Activated T-helper 1 cell treated with anti-CD3 and anti-CD28 coated beads, Interleukin-12 subunit alpha, Interleukin-12 subunit beta, Interleukin-2, Interleukin-4 antibody, amounts not matched to agents 30 ng/mL and 10 ng/mL and 1 ng/mL, durations not matched to agents 14 hours and 24 hours and 36 hours (primary cell): ENCODE measurements at regions not wholly inside any gene's neighbourhood (a gene's known extent, or its start where the extent isn't known, plus 50 kb on each side); places are given as distances from the start of the nearest gene placed in this dataset.
"Not testable (repeated sequence)": the region's sequence is repeated elsewhere in the genome, so short reads cannot be mapped to it uniquely, and the experiment has no call there.

ENCODE experiments used
- DNase-seq: peaks from one replicate; pipeline ENCODE4 v3.0.0; 2021; ENCODE audit warnings: low spot score
- H3K27ac Mint-ChIP-seq: one replicate; pipeline ENCODE4 v1.8.0; 2021; ENCODE audit warnings: mild to moderate bottlenecking, mixed read lengths
- H3K27me3 Mint-ChIP-seq: one replicate; pipeline ENCODE4 v1.8.0; 2022; ENCODE audit warnings: mild to moderate bottlenecking, moderate library complexity, mixed read lengths; ENCODE audit not compliant: insufficient read depth
- H3K36me3 Mint-ChIP-seq: one replicate; pipeline ENCODE4 v1.8.0; 2021; ENCODE audit warnings: low read depth, mixed read lengths
- H3K4me1 Mint-ChIP-seq: one replicate; pipeline ENCODE4 v1.8.0; 2021; ENCODE audit warnings: low read depth, mixed read lengths
- H3K4me3 Mint-ChIP-seq: one replicate; pipeline ENCODE4 v1.8.0; 2021; ENCODE audit warnings: mild to moderate bottlenecking, moderate library complexity, mixed read lengths
- H3K9me3 Mint-ChIP-seq: one replicate; pipeline ENCODE4 v1.8.0; 2021; ENCODE audit warnings: mixed read lengths
- intact Hi-C: fragments of 100-400 bp; cut with micrococcal nuclease; formaldehyde crosslinking; loops from one replicate; pipeline ENCODE4 v1.15.1; 2024

GRCh38 chr18:14460364-14460763 lies 83.0 kb downstream of the POTEC start:
- H3K4me1 Mint-ChIP-seq, H3K9me3 Mint-ChIP-seq, DNase-seq, H3K36me3 Mint-ChIP-seq, H3K4me3 Mint-ChIP-seq, H3K27ac Mint-ChIP-seq, intact Hi-C loops: not testable (repeated sequence)
- H3K27me3 Mint-ChIP-seq: peaks cover 10% of the 10 kb centered on the region

GRCh38 chr18:14459826-14460225 lies 83.6 kb downstream of the POTEC start:
- H3K4me1 Mint-ChIP-seq, H3K36me3 Mint-ChIP-seq, intact Hi-C loops, H3K9me3 Mint-ChIP-seq, H3K4me3 Mint-ChIP-seq, H3K27ac Mint-ChIP-seq, DNase-seq: not testable (repeated sequence)
- peaks cover 10% of the 10 kb centered on the region for H3K27me3 Mint-ChIP-seq

- H3K27ac Mint-ChIP-seq, H3K27me3 Mint-ChIP-seq, H3K9me3 Mint-ChIP-seq, H3K36me3 Mint-ChIP-seq, H3K4me1 Mint-ChIP-seq, intact Hi-C loops: not testable (repeated sequence)
- peak overlapping the region; percentile 57 for H3K4me3 Mint-ChIP-seq
- DNase-seq: peak; percentile 64
Measured at GRCh38 chr18:14458009-14458945, 85.1 kb downstream of the POTEC start.

GRCh38 chr18:14450637-14451009 lies 92.8 kb downstream of the POTEC start:
- H3K4me3 Mint-ChIP-seq: peak overlapping the region; percentile 37
- H3K9me3 Mint-ChIP-seq, H3K27me3 Mint-ChIP-seq, H3K27ac Mint-ChIP-seq, H3K36me3 Mint-ChIP-seq, H3K4me1 Mint-ChIP-seq, intact Hi-C loops: not testable (repeated sequence)
- DNase-seq: peak; percentile 11

- DNase-seq, intact Hi-C loops, H3K27ac Mint-ChIP-seq, H3K4me1 Mint-ChIP-seq, H3K27me3 Mint-ChIP-seq, H3K36me3 Mint-ChIP-seq, H3K9me3 Mint-ChIP-seq, H3K4me3 Mint-ChIP-seq: not testable (repeated sequence)
Measured at GRCh38 chr18:14449995-14450636, 93.3 kb downstream of the POTEC start.

GRCh38 chr18:14449062-14449461 lies 94.3 kb downstream of the POTEC start:
- DNase-seq, H3K27me3 Mint-ChIP-seq, H3K27ac Mint-ChIP-seq, H3K4me1 Mint-ChIP-seq, H3K9me3 Mint-ChIP-seq, intact Hi-C loops, H3K36me3 Mint-ChIP-seq, H3K4me3 Mint-ChIP-seq: not testable (repeated sequence)

GRCh38 chr18:14447715-14448114 lies 95.7 kb downstream of the POTEC start:
- H3K36me3 Mint-ChIP-seq, H3K9me3 Mint-ChIP-seq, DNase-seq, H3K4me3 Mint-ChIP-seq, H3K27me3 Mint-ChIP-seq, intact Hi-C loops, H3K27ac Mint-ChIP-seq, H3K4me1 Mint-ChIP-seq: not testable (repeated sequence)

GRCh38 chr18:14435460-14435859 lies 107.9 kb downstream of the POTEC start:
- H3K4me1 Mint-ChIP-seq, H3K36me3 Mint-ChIP-seq, H3K27ac Mint-ChIP-seq, H3K9me3 Mint-ChIP-seq, H3K4me3 Mint-ChIP-seq, H3K27me3 Mint-ChIP-seq, intact Hi-C loops, DNase-seq: not testable (repeated sequence)

GRCh38 chr18:14432371-14432770 lies 111.0 kb downstream of the POTEC start:
- peak overlapping the region; percentile 33 for H3K4me3 Mint-ChIP-seq
- H3K9me3 Mint-ChIP-seq, H3K36me3 Mint-ChIP-seq, H3K27ac Mint-ChIP-seq, H3K4me1 Mint-ChIP-seq, intact Hi-C loops, DNase-seq, H3K27me3 Mint-ChIP-seq: not testable (repeated sequence)

GRCh38 chr18:14431031-14431521 lies 112.3 kb downstream of the POTEC start:
- intact Hi-C loops, H3K27me3 Mint-ChIP-seq, H3K27ac Mint-ChIP-seq, H3K36me3 Mint-ChIP-seq, H3K9me3 Mint-ChIP-seq, H3K4me1 Mint-ChIP-seq: not testable (repeated sequence)
- peak; percentile 47 for DNase-seq
- H3K4me3 Mint-ChIP-seq: peak overlapping the region; percentile 83

- peak; percentile 28 for DNase-seq
- H3K27me3 Mint-ChIP-seq: peaks cover 12% of the 10 kb centered on the region
- H3K4me1 Mint-ChIP-seq, H3K27ac Mint-ChIP-seq, intact Hi-C loops, H3K9me3 Mint-ChIP-seq, H3K36me3 Mint-ChIP-seq, H3K4me3 Mint-ChIP-seq: not testable (repeated sequence)
Measured at GRCh38 chr18:14415806-14416205, 127.6 kb downstream of the POTEC start.

- H3K27ac Mint-ChIP-seq, H3K36me3 Mint-ChIP-seq, H3K9me3 Mint-ChIP-seq, DNase-seq, H3K4me1 Mint-ChIP-seq, intact Hi-C loops, H3K4me3 Mint-ChIP-seq: not testable (repeated sequence)
- peaks cover 12% of the 10 kb centered on the region for H3K27me3 Mint-ChIP-seq
Measured at GRCh38 chr18:14415399-14415798, 128.0 kb downstream of the POTEC start.

GRCh38 chr18:14395533-14395932 lies 147.9 kb downstream of the POTEC start:
- H3K4me3 Mint-ChIP-seq, DNase-seq, H3K27ac Mint-ChIP-seq, H3K4me1 Mint-ChIP-seq, H3K36me3 Mint-ChIP-seq, H3K27me3 Mint-ChIP-seq, H3K9me3 Mint-ChIP-seq: not testable (repeated sequence)
- intact Hi-C loops: loop anchor here (10.0 kb wide), 2 partner anchors 221 to 571 kb away; partner anchors contain the start of gene MC5R
